Panc1 (cell line): ENCODE measurements at regions not wholly inside any gene's neighbourhood (a gene's known extent, or its start where the extent isn't known, plus 50 kb on each side); places are given as distances from the start of the nearest gene placed in this dataset.

ENCODE experiments used
- ATAC-seq: fragments of 200-7000 bp; cut with Tn5 transposase; 2 replicates; pipeline ENCODE4 v1.9.1; 2020; ENCODE audit warnings: mild to moderate bottlenecking, moderate library complexity
- BruUV-seq: library from RNA; stranded (reverse); fragments of 400-500 nt; replicated peaks from 2 replicates; lab custom pipeline; 2021; lab: Mats Ljungman, UMichigan
- CTCF ChIA-PET: fragments of 300-600 bp; sonication (Branson Sonifier 250); formaldehyde crosslinking; loops from one replicate; lab custom pipeline; 2022; ENCODE audit warnings: antibody characterized with exemption; lab: Charles Lee
- POLR2A ChIA-PET: fragments of 300-600 bp; sonication (Branson Sonifier 250); formaldehyde crosslinking; loops from one replicate; lab custom pipeline; 2022; ENCODE audit warnings: antibody characterized with exemption; lab: Charles Lee
- DNase-seq: peaks from one replicate; pipeline ENCODE4 v3.0.0-alpha.2; 2010; ENCODE audit warnings: low read depth, low spot score
- H3K27ac ChIP-seq: 2 replicates; pipeline ENCODE4 v1.5.1; 2011; ENCODE audit warnings: mild to moderate bottlenecking, low read length, inconsistent platforms
- H3K27me3 ChIP-seq: fragments of 200-500 bp; sonication (Bioruptor generic); 2 replicates; pipeline ENCODE4 v1.6.0; 2014; ENCODE audit warnings: low read length, inconsistent platforms; ENCODE audit not compliant: control insufficient read depth, insufficient read depth
- H3K36me3 ChIP-seq: fragments of 200-500 bp; sonication (Bioruptor generic); 2 replicates; pipeline ENCODE4 v1.5.1; 2014; ENCODE audit warnings: inconsistent platforms, mild to moderate bottlenecking, low read length, moderate library complexity; ENCODE audit not compliant: control insufficient read depth, insufficient read depth
- H3K4me1 ChIP-seq: 2 replicates; pipeline ENCODE4 v1.5.1; 2011; ENCODE audit warnings: inconsistent platforms, mild to moderate bottlenecking, low read length, moderate library complexity; ENCODE audit not compliant: control insufficient read depth, insufficient read depth
- H3K4me3 ChIP-seq, 2 experiments: 2 replicates each; pipeline ENCODE4 v1.5.1; 2011 to 2012; ENCODE audit warnings: low read depth in 2 of 2, low read length in 2 of 2, mild to moderate bottlenecking in 2 of 2, inconsistent platforms in 1 of 2, moderate library complexity in 1 of 2
- H3K9me3 ChIP-seq: fragments of 200-500 bp; sonication (Bioruptor generic); 2 replicates; pipeline ENCODE4 v1.5.1; 2014; ENCODE audit warnings: low read depth, mild to moderate bottlenecking, inconsistent platforms, low read length, moderate library complexity; ENCODE audit not compliant: control insufficient read depth, insufficient read depth
- POLR2AphosphoS5 ChIP-seq: IDR thresholded peaks from 2 replicates; pipeline ENCODE4 v1.6.1; 2012; ENCODE audit warnings: mild to moderate bottlenecking, low read depth, low read length, moderate library complexity
- SIN3A ChIP-seq: IDR thresholded peaks from 2 replicates; pipeline ENCODE4 v1.6.1; 2012; ENCODE audit warnings: low read depth, mild to moderate bottlenecking, low read length, moderate library complexity, borderline replicate concordance; ENCODE audit not compliant: insufficient read depth
- TCF7L2 ChIP-seq: IDR thresholded peaks from 2 replicates; pipeline ENCODE4 v1.6.1; 2011; ENCODE audit warnings: mild to moderate bottlenecking, low read depth, low read length, inconsistent platforms
- in situ Hi-C: cut with HindIII; loops from 2 replicates; pipeline ENCODE4 v1.10.0; 2016; ENCODE audit warnings: low sequenced_read_pairs, low pct_unique_long_range_greater_than_20kb
- intact Hi-C: fragments of 100-400 bp; cut with micrococcal nuclease; formaldehyde crosslinking; loops from one replicate; pipeline ENCODE4 v1.10.0; 2022; ENCODE audit not compliant: unreplicated experiment
- TF ChIP-seq, protein P1 (sequence below): fragments of 450-650 bp; IDR thresholded peaks from 2 replicates; pipeline ENCODE4 v1.5.1; 2017; ENCODE audit warnings: mild to moderate bottlenecking
- TF ChIP-seq, protein P2 (sequence below), 2 experiments: IDR thresholded peaks; 2 replicates each; pipeline ENCODE4 v1.6.1; 2011 to 2012; ENCODE audit warnings: low read depth in 2 of 2, control low read depth in 1 of 2, low read length in 1 of 2, mild to moderate bottlenecking in 1 of 2, moderate library complexity in 1 of 2; ENCODE audit not compliant: insufficient read depth in 1 of 2

DNA sequence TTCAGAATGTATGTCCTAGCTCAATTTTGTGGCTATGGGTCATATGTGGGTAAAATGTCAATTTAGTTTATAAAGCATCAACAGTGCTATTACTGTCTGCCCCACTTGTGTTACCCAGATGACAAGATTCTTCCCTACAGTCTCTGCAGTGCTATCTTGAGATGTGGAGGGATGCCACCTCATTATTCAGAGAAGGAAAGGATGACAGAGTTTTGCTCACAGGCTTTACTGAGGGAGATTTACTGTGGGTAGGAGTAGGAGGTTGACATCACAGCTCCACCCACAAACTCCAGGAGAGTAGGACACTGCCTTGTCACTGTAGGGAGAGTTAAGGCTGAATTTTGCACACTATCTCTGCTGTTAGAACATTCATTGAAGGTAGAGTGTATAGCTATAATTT is 359.3 kb downstream of the HTR1A start:
- intact Hi-C loops (no loop called here), in situ Hi-C loops (no loop called here)
- Histone ChIP-seq H3K4me1 (no peaks in the 10 kb centered on the region), H3K27me3 (no peaks in the 10 kb centered on the region), H3K9me3 (no peaks in the 10 kb centered on the region), H3K4me3 (no peak overlapping the region), H3K27ac (no peak overlapping the region), H3K36me3 (no peaks in the 10 kb centered on the region)
- TF ChIP-seq POLR2AphosphoS5 (no peak), SIN3A (no peak), TCF7L2 (no peak)
- TF ChIP-seq, protein P1, sequence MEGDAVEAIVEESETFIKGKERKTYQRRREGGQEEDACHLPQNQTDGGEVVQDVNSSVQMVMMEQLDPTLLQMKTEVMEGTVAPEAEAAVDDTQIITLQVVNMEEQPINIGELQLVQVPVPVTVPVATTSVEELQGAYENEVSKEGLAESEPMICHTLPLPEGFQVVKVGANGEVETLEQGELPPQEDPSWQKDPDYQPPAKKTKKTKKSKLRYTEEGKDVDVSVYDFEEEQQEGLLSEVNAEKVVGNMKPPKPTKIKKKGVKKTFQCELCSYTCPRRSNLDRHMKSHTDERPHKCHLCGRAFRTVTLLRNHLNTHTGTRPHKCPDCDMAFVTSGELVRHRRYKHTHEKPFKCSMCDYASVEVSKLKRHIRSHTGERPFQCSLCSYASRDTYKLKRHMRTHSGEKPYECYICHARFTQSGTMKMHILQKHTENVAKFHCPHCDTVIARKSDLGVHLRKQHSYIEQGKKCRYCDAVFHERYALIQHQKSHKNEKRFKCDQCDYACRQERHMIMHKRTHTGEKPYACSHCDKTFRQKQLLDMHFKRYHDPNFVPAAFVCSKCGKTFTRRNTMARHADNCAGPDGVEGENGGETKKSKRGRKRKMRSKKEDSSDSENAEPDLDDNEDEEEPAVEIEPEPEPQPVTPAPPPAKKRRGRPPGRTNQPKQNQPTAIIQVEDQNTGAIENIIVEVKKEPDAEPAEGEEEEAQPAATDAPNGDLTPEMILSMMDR = no peak
- TF ChIP-seq, protein P2, sequence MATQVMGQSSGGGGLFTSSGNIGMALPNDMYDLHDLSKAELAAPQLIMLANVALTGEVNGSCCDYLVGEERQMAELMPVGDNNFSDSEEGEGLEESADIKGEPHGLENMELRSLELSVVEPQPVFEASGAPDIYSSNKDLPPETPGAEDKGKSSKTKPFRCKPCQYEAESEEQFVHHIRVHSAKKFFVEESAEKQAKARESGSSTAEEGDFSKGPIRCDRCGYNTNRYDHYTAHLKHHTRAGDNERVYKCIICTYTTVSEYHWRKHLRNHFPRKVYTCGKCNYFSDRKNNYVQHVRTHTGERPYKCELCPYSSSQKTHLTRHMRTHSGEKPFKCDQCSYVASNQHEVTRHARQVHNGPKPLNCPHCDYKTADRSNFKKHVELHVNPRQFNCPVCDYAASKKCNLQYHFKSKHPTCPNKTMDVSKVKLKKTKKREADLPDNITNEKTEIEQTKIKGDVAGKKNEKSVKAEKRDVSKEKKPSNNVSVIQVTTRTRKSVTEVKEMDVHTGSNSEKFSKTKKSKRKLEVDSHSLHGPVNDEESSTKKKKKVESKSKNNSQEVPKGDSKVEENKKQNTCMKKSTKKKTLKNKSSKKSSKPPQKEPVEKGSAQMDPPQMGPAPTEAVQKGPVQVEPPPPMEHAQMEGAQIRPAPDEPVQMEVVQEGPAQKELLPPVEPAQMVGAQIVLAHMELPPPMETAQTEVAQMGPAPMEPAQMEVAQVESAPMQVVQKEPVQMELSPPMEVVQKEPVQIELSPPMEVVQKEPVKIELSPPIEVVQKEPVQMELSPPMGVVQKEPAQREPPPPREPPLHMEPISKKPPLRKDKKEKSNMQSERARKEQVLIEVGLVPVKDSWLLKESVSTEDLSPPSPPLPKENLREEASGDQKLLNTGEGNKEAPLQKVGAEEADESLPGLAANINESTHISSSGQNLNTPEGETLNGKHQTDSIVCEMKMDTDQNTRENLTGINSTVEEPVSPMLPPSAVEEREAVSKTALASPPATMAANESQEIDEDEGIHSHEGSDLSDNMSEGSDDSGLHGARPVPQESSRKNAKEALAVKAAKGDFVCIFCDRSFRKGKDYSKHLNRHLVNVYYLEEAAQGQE (IDR thresholded peaks at IDR 0.05; ENCODE audit: insufficient read depth in 1 of 2, low read depth in 2 of 2, low read length in 1 of 2) = no peak
- no peak for ATAC-seq
- POLR2A ChIA-PET = no interaction called here
- DNase-seq = no peak
- CTCF ChIA-PET = no interaction called here
- no TSS peak for BruUV-seq

DNA sequence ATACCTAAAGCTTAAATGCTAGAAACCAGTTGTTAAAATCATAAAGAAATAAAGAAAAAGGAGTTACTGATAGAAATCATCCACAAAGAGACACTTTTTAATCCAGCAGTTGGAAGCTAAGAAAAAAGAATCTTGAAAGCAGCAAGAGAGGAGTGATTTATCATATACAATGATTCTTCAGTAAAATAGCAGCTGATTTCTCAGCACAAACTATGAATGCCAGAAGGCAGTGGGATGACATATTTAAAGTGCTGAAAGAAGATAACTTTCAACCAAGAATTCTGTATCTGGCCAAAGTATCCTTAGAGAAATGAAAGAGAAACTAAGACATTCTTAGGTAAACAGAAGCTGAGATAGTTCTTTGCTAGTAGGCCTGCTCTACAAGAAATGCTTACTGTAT is 366.0 kb downstream of the HTR1A start:
- H3K27ac ChIP-seq = no peak overlapping the region
- no peak overlapping the region for H3K4me3 ChIP-seq
- peaks cover 15% of the 10 kb centered on the region for H3K9me3 ChIP-seq
- no TSS peak for BruUV-seq
- in situ Hi-C loops = no loop called here
- CTCF ChIA-PET = no interaction called here
- H3K4me1 ChIP-seq = no peaks in the 10 kb centered on the region
- DNase-seq (no peak), ATAC-seq (no peak)
- H3K27me3 ChIP-seq = no peaks in the 10 kb centered on the region
- no peaks in the 10 kb centered on the region for H3K36me3 ChIP-seq
- intact Hi-C loops = no loop called here
- TF ChIP-seq TCF7L2 = no peak
- TF ChIP-seq, protein P2 (IDR thresholded peaks at IDR 0.05; ENCODE audit: insufficient read depth in 1 of 2, low read depth in 2 of 2, low read length in 1 of 2) = no peak
- TF ChIP-seq, protein P1 = no peak
- no peak for TF ChIP-seq POLR2AphosphoS5
- TF ChIP-seq SIN3A = no peak
- POLR2A ChIA-PET = no interaction called here
